8988T (cell line): ENCODE measurements at regions not wholly inside any gene's neighbourhood (a gene's known extent, or its start where the extent isn't known, plus 50 kb on each side); places are given as distances from the start of the nearest gene placed in this dataset.

Source experiments
- DNase-seq: peaks from one replicate; pipeline ENCODE4 v3.0.0; 2011

DNA sequence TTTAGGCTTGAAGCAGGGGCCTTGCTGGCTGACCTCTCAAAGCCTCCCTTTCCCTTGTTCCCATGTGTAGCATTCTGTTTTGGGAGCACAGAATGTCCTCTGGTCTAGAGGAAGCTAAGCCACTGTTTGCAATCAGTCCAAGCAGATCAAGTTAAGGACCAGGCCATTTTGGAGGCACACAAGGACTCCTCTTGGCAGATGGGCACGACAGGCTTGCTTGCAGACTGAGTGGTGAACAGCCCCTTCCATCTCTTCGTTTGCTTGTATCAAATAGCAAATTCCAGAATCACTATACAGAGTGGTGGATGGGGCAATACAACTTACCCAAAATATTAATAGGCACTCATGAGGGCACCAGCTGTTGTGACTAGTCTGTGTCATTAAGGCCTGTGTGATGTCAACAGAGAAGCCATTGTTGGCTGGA is 215.5 kb upstream of the SERP2 start:
- no peak for DNase-seq

DNA sequence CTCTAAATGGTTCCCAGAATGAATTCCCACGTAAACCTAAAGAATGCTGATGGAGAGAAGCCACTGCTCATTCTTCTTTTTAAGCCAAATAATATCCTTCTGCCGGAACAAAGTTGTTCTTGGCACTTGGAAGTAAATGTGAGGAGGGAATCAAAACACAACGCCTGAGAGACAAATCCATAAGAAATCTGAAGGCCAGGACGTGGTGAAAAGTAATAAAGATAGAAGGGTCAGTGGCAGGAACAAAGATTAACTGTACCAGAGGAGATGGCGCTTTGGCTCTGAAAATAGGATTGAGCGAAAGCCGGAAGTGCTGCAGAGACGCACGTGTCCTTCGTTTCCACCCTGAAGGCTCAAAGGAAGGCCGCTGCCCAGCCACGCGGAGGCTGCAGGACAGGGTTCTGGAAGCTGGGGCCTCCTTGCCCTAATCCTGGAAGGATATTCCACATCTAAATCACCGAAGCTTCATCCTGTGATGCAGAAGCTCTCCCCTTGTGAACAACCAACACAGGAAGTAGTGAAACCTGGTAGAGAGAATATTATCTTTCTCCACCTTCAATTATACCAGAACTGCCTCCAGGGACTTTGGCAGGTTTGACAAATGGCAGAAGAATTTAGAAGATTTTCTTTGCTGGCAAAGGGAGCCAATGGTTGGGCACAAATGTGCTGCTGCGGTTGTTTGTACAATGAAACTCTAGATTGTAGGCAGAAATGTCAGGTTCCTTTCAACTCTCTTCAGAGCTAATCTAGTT is 214.6 kb upstream of the SERP2 start:
- no peak for DNase-seq

DNA sequence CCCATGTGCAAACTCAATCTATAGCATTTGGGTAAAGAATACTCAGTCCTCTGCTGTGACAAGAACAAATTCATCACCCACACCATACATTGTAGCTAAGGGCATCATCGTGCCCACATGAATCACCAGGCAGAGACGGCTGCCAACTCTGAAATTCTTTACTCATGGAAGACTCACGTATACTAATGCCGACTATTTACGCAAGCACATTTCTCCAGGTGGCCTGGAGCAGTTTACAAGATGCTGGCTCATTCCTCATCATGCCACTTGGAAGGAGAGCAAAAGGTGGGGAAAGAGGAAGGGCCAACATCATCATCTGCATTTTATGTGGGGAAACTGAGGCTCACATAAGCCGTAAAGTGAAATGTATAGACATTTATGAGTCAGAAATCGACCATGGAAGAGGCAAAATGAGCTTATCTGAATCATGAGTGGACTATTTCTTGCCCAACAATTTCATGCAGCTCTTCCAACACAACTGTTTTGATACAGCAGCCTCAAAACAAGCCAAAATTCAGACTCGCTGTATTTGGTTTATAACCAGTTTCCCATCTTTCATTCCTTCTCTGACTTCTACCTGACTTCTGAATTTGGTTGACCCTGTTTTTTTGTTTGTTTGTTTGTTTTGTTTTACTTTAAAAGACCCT is 213.9 kb upstream of the SERP2 start:
- DNase-seq: peak; percentile 39

DNA sequence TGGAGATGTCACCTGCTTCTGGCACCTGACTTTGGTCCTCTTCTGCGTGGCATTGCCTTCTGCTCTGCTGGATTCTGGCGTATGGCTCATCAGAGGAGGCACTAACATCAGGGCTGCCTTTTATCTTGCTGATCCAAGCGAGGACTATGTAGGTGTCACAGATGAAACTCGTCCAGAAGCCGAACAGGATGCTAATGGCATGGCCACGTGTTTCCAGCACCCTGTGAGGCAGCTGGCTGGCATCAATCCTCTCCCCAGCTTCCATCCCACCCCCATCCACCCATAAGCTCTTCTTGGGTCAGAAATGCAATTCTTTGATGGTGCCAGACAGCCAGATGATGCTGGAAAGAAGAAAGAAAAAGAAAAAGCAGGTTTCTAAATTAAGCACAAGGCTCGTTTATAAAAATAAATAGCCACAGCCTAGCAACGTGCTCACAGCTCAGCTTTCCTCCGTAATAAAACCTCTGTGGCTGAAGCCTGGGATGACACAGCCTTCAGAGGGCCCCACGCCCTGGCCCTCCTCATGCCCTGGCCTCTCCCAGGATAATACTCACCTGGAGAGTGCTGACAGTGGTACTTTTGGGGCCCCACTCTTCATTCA is 212.9 kb upstream of the SERP2 start:
- no peak for DNase-seq

DNA sequence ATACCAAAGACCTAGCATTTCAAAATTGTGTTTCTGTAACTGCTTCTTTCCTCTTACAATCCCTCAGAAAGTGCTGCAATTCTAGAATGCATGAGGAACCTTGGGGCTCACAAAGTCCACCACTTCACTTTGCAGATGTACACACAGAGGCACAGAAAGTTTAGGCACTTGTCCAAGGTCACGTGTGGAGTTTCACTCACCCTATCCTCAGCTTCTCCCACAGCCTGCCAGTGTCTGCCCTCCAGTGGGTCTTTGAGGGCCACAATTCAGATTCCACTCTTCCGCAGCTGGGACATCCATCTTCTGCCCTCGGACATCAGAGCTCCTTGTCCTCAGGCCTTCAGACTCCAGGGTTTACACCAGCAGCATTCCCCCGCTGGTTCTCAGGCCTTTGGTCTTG is 210.5 kb upstream of the SERP2 start:
- DNase-seq: no peak

DNA sequence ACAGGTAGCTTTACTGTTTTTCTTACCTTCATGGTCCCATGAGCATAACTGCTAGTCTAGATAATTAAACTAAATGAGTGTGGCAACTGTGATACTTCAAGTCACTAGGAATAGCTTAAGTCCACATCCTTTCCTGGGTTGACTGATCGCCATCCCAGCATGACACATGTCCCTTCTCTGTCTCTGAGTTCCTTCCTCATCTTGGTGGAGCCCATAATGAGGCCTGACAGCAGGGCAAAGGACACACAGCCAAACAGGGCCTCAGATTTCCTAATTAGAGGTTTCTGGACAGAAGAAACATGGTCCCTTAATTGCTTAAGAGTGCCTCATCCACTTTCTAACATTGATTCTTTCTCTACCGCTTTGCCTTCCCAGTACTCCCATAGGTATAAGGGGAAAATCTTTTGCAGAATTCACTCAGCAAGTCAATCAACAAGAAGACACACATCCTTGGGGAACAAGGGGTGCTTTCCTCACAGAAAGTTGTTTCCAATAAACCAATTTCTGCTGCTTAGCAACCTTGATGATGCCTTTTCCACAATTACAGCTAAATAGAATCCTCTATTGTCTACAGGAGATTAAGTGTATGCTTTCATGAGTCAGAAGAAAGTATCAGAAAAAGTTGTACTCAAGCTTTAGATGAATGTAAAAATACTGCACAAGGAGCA is 208.3 kb upstream of the SERP2 start:
- no peak for DNase-seq

DNA sequence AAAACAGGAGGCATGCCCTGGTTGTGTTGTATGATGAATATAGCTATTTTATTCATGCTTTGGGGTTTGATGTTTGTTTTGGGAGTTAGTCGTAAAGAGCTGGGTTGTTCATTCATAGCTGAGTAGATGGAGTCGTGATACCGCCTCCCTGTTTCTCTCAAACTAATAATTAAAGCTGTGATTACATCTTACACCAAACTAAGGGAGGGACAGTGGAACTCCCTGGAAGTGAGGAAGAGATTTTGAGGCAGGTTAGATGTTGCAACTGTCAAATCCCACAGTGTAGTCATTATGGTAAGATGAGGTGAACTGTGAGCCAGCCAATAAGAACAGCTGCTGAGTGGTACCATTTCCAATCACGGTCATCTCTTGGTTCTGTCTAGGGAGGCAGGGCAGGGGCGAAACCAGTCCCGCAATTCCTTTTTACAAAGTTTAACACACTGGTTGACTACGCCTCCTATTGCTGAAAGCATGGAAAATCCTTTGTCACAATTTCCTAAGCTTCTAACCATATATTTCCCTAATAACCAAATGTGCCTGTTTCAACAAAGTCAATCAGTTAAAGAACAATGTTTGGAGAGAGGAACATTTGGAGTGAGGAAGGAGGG is 207.6 kb upstream of the SERP2 start:
- DNase-seq: no peak

DNA sequence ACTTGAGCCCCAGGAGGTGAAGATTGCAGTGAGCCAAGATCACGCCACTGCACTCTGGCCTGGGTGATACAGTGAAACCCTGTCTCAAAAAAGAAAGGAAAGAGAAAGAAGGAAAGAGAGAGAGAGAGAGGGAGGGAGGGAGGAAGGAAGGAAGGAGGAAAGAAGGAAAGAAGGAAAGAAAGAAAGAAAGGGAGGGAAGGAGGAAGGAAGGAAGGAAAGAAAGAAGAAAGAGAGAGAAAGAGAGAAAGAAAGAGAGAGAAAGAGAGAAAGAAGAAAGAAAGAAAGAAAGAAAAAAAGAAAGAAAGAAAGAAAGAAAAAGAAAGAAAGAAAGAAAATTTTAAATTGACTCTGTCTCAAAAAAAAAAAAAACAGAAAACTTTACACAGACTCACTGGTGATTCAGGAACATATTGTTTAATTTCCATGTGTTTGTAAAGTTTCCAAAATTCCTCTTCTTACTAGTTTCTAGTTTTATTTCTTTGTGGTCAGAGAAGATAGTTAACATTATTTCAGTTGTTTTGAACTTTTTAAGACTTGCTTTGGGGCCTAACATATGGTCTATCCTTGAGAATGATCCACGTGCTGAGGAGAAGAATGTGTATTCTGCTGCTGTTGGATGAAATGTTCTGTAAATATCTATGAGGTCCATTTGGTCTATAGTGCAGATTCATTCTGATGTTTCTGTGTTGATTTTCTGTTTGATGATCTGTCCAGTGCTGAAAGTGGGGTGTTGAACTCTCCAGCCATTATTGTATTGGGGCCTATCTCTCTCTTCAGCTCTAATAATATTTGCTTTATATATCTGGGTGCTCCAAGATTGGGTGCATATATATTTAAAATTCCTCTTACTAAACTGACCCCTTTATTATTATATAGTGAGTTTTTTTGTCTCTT is 204.4 kb upstream of the SERP2 start:
- DNase-seq: no peak

DNA sequence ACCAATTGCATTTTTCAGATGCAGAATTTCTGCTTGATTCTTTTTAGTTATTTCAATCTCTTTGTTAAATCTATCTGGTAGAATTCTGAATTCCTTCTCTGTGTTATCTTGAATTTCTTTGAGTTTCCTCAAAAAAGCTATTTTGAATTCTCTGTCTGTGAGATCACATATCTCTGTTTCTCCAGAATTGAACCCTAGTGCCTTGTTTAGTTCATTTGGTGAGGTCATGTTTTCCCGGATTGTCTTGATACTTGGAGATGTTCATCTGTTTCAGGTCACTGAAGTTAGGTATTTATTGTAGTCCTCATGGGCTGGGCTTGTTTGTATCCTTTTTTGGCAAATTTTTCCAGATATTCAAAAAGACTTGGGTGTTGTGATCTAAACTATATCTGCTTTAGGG is 202.9 kb upstream of the SERP2 start:
- no peak for DNase-seq

DNA sequence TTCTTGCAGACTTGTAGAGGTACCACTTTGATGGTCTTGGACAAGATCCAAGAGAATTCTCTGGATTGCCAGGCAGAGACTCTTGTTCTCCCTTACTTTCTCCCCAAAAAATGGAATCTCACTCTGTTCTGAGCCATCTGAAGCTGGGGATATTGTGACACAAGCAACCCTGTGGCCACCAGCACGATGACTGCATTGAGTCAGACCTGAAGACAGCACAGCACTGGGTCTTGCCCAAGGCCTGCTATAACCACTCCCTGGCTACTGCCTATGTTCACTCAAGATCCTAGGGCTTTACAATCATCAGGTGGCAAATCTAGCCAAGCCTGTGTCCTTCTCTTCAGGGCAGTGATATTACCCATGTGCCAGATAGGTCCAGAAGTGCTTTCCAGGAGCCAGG is 202.5 kb upstream of the SERP2 start:
- DNase-seq: no peak

DNA sequence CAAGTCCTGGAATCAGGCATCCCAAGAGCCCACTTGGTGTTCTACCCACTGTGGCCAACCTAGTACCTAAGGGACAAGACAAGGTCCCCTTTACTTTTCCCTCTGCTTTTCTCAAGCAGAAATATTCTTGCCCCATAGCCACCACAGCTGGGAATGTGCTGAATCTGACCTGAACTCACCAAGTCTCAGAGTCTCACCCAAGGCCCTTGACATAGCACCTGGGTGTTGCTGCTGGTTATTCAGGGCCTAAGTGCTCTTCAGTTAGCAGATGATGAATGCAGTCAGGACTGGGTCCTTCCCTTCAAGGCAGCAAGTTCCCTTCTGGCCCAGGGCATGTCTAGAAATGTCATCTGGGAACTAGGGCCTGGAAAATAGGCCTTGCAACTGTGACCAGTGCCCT is 201.8 kb upstream of the SERP2 start:
- DNase-seq: no peak

DNA sequence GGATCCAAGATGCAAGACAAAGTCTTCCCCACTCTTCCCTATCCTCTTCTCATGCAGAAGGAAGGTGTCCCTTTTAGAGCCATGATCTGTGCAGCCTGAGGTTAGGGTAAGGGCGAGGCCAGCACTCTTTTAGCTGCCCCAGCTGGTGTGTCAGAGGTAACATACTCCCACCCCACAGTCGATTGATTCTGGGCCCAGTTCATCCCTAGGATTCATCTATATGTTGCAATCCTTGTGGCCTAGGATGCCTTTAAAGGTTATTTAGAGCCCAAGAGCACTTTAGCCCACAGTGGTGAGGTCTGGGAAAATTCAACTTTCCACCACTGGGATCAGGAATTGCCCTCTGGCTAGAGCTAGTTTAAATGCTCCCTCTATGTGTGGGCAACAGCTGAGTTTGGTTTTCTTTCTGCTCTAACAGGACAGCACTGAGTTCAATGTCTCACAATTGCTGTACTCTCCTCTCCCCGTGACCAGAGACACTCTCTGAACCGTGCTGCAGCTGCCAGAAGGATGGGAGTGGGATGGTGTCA is 201.3 kb upstream of the SERP2 start:
- no peak for DNase-seq

DNA sequence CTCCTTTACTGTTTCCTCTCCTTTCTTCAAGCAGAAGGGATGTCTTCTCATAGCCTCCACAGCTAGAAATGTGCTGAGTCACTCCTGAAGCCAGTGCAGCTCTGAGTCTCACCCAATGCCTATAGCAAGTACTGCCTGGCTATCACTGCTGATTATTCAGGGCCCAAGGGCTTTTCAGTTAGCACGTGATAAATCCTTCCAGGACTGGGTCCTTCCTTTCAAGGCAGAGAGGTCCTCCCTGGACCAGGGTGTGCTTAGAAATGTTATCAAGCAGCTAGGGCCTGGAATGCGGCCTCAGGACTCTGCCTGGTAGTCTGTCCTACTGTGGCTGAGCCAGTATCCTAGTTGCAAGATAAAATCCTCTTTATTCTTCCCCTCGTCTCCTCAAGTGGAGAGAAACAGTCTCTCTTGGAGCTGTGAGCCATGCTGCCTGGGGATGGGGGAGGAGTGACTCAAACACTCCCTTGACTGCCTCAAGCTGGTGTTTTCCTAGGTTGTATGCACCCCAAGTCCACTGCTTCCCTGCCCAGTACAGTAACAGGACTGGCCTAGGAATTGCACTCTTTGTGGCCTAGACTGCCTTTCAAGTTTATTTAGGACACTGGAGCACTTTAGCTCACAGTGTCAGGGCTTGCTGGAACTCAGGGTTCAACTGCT is 198.7 kb upstream of the SERP2 start:
- DNase-seq: no peak

DNA sequence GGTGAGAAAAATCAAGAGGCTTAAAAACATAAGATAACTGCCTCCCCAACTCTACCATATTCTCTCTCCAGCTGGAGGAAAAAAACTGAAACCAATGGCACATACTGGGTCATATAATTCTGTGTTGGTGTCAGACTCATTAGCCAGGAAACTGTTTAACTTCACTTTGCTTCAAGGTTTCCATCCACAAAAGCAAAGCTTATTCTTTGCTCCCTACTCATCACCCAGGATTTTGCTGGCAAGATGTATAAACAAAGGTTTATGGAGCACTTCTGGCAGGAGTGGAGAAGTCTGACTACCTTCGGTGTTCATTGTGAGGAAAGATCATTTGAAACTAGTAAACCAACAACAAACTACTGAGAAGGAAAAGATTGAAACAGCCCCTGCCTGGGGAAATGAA is 197.5 kb upstream of the SERP2 start:
- DNase-seq: no peak

DNA sequence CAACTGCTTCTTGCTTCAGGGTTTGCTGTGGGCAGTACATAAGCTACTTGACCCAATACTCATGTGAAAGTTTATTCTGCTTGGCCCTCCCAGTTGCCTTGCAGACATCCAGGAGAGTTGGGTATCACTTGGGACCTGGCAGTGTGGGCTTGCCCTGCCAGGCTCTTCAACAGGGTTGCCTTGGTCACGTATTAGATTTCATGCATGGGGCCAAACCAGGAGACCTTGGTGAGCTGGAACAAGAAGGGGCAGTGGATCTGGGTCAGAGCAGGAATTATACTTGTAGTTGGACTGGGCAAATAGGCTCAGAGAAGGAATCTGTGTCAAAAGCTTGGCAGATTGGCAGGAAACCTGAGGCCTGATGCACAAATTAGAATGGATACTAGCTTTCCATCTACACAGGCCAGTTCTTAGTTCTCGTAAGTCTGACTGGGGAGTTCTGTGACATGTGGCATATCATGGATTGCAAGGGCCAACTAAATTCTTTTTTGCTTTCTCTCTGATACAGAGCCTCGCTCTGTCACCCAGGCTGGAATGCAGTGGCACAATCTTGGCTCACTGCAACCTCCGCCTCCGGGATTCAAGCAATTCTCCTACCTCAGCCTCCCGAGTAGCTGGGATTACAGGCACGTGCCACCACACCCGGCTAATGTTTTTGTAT is 192.6 kb upstream of the SERP2 start:
- no peak for DNase-seq

DNA sequence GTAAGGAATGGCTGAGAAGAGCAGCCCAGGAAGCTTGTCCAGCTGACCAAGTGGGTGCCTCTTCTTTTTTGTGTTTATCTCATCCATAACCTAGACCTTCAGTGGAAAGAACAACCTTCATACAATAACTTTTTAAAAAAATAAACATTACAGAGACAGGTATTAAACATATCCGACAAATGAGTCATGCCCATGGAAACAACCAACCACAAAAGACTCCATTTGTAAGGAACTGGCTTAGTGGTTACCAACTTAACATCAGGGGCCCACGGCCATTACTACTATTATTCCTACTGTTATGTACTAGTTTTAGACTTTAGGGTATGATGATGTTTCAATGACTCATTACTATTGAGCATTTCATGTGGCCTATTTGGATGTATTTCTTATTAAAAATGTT is 191.7 kb upstream of the SERP2 start:
- DNase-seq: no peak

DNA sequence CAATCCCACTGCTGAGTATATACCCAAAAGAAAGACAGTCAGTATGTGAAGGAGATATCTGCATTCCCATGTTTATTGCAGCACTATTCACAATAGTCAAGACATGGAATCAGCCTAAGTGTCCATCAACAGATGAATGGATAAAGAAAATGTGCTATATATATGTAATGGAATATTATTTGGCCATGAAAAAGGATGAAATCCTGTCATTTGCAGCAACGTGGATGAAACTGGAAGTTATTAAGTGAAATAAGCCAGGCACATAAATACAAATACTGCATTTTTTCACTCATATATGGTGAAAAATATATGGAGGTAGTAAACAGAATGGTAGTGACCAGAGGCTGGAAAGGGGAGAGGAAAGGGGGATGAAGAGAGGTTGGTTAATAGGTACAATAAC is 188.9 kb upstream of the SERP2 start:
- no peak for DNase-seq

DNA sequence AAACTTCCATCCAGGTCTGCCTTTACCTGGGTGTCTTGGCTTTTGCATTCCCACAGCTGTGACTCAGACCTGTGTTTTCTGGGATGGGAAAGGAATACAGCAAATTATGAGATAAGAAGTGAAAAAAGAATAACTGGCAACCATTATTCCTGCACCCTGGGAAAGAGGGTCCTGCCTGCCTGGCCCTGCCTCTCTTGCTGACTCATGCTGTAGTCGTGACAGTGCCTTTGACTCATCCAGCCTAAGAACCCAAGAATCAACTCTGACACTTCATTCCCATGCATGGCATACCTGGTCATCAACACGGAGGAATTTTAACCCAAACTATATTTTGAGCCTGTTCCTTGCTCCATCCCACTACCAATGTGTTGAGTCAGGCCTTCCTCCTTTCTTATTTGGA is 185.4 kb upstream of the SERP2 start:
- DNase-seq: peak; percentile 20

DNA sequence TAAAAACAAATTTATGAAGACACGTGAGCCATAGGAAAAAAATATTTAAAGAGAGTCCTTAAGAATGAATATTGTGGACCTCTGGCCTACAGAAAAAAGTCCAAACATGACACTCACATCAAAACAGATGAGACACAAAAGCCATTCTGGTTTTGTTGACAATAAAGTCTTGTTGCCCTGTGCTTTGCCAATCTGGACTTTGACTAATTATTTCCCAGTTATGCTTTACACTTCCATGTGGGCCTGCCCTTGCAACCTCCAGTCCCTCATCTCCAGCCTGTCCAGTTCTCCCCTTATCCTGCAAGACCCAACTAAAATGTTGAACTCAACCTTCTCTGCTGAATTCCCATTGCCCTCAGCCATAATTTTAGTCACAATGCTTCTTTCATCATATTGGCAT is 184.5 kb upstream of the SERP2 start:
- no peak for DNase-seq

DNA sequence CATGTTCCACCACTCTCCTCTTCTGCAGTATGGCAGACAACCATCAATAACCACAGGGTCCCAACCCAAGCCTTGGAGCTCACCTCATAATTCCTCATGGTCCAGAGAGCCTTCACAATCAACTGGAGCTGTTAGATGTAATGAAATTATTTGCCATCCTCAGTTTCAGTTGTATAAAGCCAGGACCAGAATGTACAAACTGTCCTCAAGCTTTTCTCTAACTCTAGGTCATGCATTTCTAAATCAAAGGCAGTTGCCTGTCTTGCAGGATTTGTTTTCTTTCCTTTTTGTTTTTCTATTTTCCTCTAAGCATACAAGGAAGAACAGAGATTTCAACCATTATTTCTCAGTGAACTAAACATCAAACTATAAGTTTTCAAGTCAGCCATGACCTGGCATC is 182.5 kb upstream of the SERP2 start:
- DNase-seq: no peak
